Lower leg skin (tissue), 3 donors: ENCODE measurements at regions not wholly inside any gene's neighbourhood (a gene's known extent, or its start where the extent isn't known, plus 50 kb on each side); places are given as distances from the start of the nearest gene placed in this dataset.

Experiments used
- CTCF ChIP-seq, 3 donors: fragments of 450-650 bp; IDR thresholded peaks; one replicate each; pipeline ENCODE4 v1.5.1; 2016; ENCODE audit warnings: antibody characterized with exemption in 3 of 3, mild to moderate bottlenecking in 3 of 3, moderate library complexity in 2 of 3
- POLR2A ChIP-seq, 2 donors: fragments of 450-650 bp; IDR thresholded peaks; one replicate each; pipeline ENCODE4 v1.6.1; 2016 to 2017; ENCODE audit warnings: antibody characterized with exemption in 2 of 2, mild to moderate bottlenecking in 1 of 2, moderate library complexity in 1 of 2

- no peak for TF ChIP-seq CTCF (IDR thresholded peaks at IDR 0.05)
- TF ChIP-seq POLR2A (IDR thresholded peaks at IDR 0.05): no peak
These were observed 377.4 kb downstream of the CD109 start for GRCh38 chr6:74073429-74073828.
